ES-I3 (cell line): ENCODE measurements at regions not wholly inside any gene's neighbourhood (a gene's known extent, or its start where the extent isn't known, plus 50 kb on each side); places are given as distances from the start of the nearest gene placed in this dataset.
"Not testable (repeated sequence)": the region's sequence is repeated elsewhere in the genome, so short reads cannot be mapped to it uniquely, and the experiment has no call there.

Source experiments
- H3K36me3 ChIP-seq: 2 replicates; pipeline ENCODE4 v1.6.1; 2013; ENCODE audit warnings: mild to moderate bottlenecking, low read length, control low read depth, moderate library complexity; ENCODE audit not compliant: insufficient read depth
- H3K4me1 ChIP-seq: 2 replicates; pipeline ENCODE4 v1.6.1; 2013; ENCODE audit warnings: mild to moderate bottlenecking, control low read depth, low read length; ENCODE audit not compliant: insufficient read depth
- H3K9ac ChIP-seq: 2 replicates; pipeline ENCODE4 v1.6.1; 2013; ENCODE audit warnings: low read depth, mild to moderate bottlenecking, low read length, moderate library complexity
- H3K9me3 ChIP-seq: 2 replicates; pipeline ENCODE4 v1.6.1; 2013; ENCODE audit warnings: mild to moderate bottlenecking, low read length, moderate library complexity; ENCODE audit not compliant: control insufficient read depth, insufficient read depth

DNA sequence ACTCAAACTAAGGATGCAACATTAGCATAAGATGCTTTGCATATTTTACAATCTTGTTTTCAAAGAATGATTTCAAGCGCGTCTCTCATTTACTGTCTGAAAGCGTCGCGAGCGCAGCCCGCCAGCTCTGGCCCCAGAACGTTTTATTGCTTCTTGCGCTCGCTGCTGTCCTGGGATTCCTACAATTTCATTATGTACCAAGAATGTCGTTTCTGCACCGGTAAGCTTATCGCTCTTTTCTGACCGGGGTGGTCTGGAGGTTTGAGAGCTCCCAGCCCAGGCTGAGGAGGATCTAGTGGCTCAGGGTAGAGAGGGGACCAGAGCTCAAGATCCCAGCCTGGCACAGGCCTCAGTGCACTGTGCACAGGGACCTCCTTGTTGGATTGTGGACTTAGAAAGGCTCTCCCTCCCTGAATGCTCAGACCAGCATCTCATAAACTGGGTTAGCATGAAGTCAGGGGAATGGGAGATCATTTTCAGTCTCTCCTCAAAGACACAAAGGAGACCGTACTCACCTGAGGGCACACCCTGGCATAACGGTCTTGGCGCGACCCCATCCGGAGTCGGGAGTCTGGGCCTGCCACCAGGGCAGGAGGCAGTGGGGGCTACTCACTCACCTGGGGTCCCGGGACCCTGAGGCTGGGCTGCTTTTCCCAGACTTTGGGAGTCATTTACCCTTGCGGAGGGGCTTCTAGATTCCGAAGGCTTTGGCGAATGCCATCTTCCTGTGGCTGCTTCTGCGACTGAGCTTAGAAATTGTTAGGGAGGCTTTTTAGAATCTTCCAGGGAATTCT lies 817.4 kb downstream of the BRD1 start:
- Histone ChIP-seq H3K4me1 (no peaks in the 10 kb centered on the region), H3K9ac (no peak overlapping the region), H3K9me3 (no peaks in the 10 kb centered on the region), H3K36me3 (no peaks in the 10 kb centered on the region)

GRCh38 chr22:49009359-49010063 lies 818.2 kb downstream of the BRD1 start:
- Histone ChIP-seq H3K36me3 (no peaks in the 10 kb centered on the region), H3K9me3 (no peaks in the 10 kb centered on the region), H3K9ac (no peak overlapping the region), H3K4me1 (no peaks in the 10 kb centered on the region)

GRCh38 chr22:49008682-49009235 lies 818.9 kb downstream of the BRD1 start:
- Histone ChIP-seq H3K4me1 (no peaks in the 10 kb centered on the region), H3K36me3 (no peaks in the 10 kb centered on the region), H3K9ac (no peak overlapping the region), H3K9me3 (no peaks in the 10 kb centered on the region)

GRCh38 chr22:49007013-49007653 lies 820.5 kb downstream of the BRD1 start:
- H3K9ac ChIP-seq: no peak overlapping the region
- no peaks in the 10 kb centered on the region for H3K36me3 ChIP-seq
- H3K4me1 ChIP-seq: no peaks in the 10 kb centered on the region
- H3K9me3 ChIP-seq: no peaks in the 10 kb centered on the region

DNA sequence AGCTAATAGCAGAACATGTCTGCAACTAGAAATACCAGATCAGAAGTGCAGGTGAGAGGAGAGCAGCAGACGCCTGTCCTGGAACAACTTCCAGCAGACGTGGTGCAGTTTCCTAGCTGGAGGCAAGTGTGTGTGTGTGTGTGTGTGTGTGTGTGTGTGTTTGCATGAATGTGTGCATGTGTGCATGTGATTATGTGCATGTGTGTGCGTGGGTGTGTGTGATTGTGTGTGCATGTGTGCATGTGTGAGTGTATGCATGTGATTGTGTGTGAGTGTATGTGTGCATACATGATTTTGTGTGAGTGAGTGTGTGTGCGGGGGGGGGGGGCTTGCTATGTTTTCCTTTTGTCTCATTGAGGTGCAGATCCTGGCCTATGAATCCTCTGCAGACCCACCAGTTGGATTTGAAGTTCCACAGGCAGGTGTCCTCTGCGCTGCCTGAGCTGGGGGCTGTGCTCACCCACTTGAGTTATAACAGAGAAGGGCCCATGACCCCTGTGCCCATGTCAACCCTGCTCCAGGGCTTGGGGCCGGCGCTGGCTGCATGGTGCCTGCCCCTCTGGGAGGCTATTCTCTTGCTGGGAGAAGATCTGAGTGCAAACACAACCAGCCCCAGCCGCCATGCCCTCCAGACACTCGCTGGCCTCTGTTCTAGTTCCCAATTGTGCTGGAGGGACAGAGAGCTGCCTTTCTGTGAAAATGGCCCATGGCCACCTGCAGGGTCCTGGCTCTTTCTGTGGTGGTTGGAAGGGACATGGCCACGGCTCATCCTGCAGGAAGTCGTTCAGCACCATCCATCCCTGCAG lies 821.3 kb downstream of the BRD1 start:
- Histone ChIP-seq H3K9me3 (no peaks in the 10 kb centered on the region), H3K36me3 (no peaks in the 10 kb centered on the region), H3K4me1 (no peaks in the 10 kb centered on the region)

GRCh38 chr22:49005557-49005956 lies 822.1 kb downstream of the BRD1 start:
- Histone ChIP-seq H3K4me1 (no peaks in the 10 kb centered on the region), H3K36me3 (no peaks in the 10 kb centered on the region), H3K9ac (no peak overlapping the region), H3K9me3 (no peaks in the 10 kb centered on the region)

More for the DNA sequence above, 821.3 kb downstream of the BRD1 start:
- H3K9ac ChIP-seq: no peak overlapping the region

DNA sequence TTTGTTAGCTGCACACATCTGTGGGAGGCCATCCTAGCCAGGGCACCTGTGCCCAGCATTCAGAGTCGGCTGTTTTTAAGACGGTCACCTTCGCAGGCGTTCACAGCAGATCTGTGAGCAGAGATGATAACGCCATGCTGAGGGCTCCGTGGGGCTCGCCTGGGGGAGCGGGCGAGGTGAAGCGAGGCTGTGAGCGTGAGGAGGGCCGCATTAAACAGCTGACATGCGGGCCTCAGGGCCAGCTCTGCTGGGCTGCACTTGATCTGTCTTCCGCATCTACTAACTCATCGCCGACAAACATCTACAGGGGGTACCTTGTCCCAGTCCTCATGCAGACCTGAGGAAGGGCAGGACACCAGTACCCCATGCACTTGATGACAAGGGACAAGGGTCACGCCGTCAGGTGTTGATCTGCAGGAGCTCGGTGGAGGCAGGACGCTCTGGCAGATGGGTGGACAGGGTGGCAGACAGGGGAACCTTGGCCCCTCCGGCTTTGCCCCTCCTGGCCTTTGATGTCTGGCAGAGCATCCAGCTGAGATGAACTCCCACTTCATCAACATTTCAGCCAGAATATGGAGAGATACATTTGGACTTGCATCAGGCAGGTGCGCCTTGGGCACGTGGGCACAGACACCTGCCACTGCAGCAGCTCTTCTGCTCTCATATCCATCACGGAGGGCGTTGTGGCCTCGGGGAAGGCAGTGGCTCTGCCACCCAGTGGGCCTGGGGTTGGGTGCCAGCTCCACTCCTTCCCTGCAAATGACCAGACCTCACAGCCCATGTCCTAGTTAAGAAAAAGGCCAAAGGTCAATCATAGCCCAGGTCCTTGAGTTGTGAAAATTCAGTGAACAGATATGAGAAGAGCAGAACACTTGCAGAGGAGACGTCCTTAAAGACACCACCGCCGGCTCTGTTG lies 822.9 kb downstream of the BRD1 start:
- Histone ChIP-seq H3K4me1 (no peaks in the 10 kb centered on the region), H3K9me3 (no peaks in the 10 kb centered on the region; the same call in 1 of the 2 replicates), H3K36me3 (no peaks in the 10 kb centered on the region)

DNA sequence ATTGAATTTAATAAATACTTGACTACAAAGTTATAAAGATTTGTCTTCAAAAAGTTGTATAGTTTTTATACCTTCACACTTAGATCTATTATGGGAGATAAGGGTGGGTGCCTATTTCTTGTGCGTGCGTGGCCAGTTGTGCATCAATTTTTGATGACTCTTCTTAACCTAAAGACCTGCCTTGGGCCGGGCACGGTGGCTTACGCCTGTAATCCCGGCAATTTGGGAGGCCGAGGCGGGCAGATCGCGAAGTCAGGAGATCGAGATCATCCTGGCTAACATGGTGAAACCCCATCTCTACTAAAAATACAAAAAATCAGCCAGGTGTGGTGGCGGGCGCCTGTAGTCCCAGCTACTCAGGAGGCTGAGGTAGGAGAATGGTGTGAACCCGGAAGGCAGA lies 830.1 kb downstream of the BRD1 start:
- not testable (repeated sequence) for H3K4me1 ChIP-seq, H3K9me3 ChIP-seq, H3K36me3 ChIP-seq, H3K9ac ChIP-seq

More for the DNA sequence above, 822.9 kb downstream of the BRD1 start:
- H3K9ac ChIP-seq: no peak overlapping the region

DNA sequence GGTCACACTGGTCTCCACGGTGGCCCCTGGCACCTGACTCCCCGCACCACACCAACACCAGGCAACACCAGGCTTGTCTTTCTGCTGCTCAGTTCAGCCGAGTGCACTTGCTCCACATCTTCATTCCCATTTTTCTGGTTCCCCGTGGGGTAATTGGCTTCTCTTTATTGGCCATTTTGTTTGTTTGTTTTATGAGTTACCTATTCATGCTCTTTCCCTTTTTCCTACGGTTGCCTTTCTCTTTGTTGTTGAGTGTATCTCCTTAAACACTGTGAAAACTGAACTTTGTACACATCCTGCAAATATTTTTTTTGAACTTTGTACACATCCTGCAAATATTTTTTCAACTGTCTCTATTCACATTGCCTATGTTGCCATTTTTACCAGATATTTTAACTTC lies 834.0 kb downstream of the BRD1 start:
- no peaks in the 10 kb centered on the region for H3K9me3 ChIP-seq
- no peak overlapping the region for H3K9ac ChIP-seq

DNA sequence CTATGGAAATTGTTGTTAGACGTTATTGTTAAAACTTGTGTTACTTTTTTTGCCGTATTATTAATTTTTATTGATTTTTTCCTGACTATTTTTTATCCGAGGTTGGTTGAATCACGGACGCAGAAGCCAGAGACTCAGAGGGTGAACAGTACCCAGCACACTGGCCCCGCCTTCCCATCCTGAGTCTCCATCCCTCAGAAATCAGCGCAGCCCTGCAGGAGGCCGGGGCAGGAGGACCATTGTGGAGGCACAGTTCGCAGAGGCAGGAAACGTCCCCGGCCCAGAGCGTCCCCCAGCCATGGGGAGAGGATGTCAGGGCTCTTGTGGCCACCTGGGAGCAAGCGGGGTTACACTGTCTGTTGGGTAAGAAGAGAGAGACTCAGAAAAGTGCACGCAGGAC lies 843.0 kb downstream of the BRD1 start:
- Histone ChIP-seq H3K4me1 (no peaks in the 10 kb centered on the region), H3K9ac (no peak overlapping the region), H3K36me3 (no peaks in the 10 kb centered on the region), H3K9me3 (no peaks in the 10 kb centered on the region)

More for the DNA sequence above, 834.0 kb downstream of the BRD1 start:
- no peaks in the 10 kb centered on the region for H3K36me3 ChIP-seq
- H3K4me1 ChIP-seq: no peaks in the 10 kb centered on the region

GRCh38 chr22:48982321-48982905 lies 845.3 kb downstream of the BRD1 start:
- Histone ChIP-seq H3K9ac (no peak overlapping the region), H3K36me3 (no peaks in the 10 kb centered on the region), H3K9me3 (no peaks in the 10 kb centered on the region), H3K4me1 (no peaks in the 10 kb centered on the region)

DNA sequence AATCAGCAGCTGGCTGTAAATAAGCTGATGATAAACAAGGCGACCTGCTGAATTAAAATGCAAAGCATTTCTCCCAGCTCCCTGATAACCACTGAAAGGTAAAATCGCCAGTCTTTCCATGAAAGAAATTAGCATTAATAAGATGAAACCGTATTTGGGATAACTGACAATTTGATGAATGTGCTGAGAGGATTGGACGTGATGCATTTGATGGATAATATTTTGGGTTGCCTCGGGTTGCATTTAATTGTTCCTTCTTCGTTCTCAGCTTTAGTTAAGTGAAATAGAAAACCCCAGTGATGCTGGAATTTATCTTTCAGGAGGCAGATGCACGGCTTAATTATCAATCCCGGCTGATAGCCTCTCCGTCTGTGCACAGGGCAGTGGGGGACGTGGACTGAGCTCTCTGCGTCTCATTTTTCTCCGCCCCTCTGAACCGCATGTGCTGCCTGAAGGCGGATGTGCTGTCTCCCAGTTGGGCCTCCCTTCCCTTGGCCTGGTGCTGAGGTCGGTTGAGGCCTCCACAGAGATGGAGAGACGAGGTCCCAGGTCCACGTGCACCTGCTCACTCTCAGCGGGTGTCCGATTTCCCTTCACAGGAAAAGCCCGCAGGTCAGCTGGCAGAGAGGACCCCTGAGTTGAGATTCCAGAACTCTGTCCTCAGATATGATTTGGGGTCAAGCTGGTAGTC lies 846.2 kb downstream of the BRD1 start:
- no peak overlapping the region for H3K9ac ChIP-seq
- H3K36me3 ChIP-seq: no peaks in the 10 kb centered on the region
- H3K9me3 ChIP-seq: no peaks in the 10 kb centered on the region
- H3K4me1 ChIP-seq: no peaks in the 10 kb centered on the region
